ENCODE measurements at regions not wholly inside any gene's neighbourhood (a gene's known extent, or its start where the extent isn't known, plus 50 kb on each side); places are given as distances from the start of the nearest gene placed in this dataset.
"Not testable (repeated sequence)": the region's sequence is repeated elsewhere in the genome, so short reads cannot be mapped to it uniquely, and the experiment has no call there.

- peak; percentile 69 for DNase-seq (ENCODE audit: low read depth)
These were observed 187.3 kb downstream of the CAND1 start for GRCh38 chr12:67456431-67456901.

DNA sequence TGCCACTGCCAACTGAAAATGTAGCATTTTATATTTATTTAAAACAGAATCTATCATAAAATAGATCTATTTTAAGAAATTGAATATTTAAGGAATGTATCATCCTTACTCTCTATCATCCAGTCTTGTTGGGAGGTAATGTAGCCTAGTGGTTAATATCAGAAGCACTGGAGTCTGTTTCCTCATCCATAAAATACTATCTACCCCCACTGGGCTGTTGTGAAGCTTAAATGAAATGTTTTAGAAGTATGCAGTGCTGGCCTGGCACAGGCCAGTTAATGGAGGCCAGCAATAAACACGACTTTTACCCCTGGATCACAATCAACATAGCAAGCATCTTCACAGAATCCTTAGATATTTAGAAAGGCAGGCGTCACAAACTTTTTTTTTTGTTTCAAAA lies 188.0 kb downstream of the CAND1 start:
- DNase-seq (ENCODE audit: low read depth) = no peak

DNA sequence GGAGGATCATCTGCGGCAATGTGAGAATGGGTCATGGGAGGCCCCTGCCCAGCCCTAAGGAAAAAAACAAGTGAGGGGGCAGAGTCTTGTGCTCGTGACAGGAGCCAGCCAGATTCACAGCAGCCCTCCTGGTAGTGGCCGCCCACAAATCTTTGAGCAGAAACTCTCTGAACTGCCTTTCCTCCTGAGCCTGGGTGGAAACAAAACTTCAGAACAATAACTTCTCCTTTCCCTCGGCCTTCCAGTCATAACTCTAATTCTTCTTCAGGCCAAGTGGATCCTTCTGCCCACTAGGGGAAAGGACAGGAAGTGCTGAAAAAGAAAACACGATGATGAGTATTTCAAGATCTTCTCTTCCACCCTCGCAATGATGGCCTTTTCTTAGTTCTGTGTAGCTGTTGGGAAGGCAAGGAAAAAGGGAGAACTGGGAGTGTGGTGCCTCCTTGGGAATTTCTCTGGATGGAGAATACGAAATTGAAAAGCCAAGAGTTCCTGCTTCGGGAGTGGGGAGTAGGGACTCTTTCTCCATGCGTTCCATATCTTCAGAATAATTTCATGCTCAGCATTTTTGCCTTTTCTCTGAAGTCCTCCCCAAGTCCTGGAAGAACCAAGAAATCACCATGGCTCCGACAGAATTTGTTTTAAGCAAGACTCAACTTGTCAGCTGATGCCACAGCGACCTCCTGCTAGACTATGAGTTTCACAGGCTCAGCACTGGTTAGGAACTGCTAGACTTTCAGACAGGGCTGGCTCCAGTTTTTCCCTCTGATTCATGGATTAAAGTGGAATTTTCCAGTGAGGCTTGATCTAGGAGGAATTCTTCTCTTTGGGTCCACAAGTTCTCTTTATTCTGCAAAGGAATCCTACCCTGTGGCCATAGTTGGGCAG lies 188.9 kb downstream of the CAND1 start:
- no peak for DNase-seq (ENCODE audit: low read depth)

GRCh38 chr12:67459173-67459572 lies 189.4 kb upstream of the DYRK2 start:
- no peak for DNase-seq (ENCODE audit: low read depth)

GRCh38 chr12:67459578-67459977 lies 189.0 kb upstream of the DYRK2 start:
- DNase-seq (ENCODE audit: low read depth) = no peak

GRCh38 chr12:67460388-67460787 lies 188.2 kb upstream of the DYRK2 start:
- no peak for DNase-seq (ENCODE audit: low read depth)

- no peak for DNase-seq (ENCODE audit: low read depth)
These were observed 179.8 kb upstream of the DYRK2 start for GRCh38 chr12:67468549-67469245.

GRCh38 chr12:67469666-67470065 lies 178.9 kb upstream of the DYRK2 start:
- DNase-seq (ENCODE audit: low read depth) = no peak

DNA sequence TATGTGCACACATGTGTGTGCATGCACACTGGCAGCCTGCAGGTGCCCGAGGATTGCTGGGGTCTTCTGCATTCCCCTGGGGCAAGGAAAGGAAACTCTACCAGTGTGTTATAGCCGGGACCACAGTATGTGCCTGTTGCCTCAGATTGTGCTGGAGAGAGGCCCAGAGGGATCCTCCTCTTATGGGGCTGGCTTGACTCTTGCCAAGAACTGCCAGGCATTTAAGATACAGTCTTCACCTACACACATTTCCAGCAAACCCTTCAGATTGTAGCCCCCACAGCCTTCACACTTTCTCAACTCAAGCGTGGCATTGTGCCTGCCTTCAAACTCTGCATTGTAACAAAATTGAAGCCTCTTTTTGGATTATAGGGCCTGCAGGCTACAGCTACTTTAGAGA lies 176.7 kb upstream of the DYRK2 start:
- DNase-seq (ENCODE audit: low read depth) = no peak

DNA sequence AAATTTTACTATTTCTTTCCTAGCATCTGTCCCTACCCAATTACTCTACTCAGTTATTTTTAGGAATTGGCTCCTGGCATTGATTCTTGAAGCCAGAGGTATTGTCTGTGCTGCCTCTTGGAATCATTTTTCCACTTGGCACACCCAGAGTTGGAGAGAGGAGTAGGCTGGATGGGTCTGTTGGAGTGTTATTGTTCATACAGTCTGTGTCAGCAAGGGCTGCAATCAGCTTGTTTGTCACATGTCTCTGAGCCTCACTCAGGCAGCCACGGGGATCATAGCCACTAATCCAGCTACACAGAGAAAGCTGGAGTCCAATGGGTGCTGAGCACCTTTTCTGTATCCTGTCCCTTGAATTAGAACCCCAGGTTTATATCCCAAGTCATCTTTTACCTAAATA lies 176.0 kb upstream of the DYRK2 start:
- DNase-seq (ENCODE audit: low read depth) = no peak

DNA sequence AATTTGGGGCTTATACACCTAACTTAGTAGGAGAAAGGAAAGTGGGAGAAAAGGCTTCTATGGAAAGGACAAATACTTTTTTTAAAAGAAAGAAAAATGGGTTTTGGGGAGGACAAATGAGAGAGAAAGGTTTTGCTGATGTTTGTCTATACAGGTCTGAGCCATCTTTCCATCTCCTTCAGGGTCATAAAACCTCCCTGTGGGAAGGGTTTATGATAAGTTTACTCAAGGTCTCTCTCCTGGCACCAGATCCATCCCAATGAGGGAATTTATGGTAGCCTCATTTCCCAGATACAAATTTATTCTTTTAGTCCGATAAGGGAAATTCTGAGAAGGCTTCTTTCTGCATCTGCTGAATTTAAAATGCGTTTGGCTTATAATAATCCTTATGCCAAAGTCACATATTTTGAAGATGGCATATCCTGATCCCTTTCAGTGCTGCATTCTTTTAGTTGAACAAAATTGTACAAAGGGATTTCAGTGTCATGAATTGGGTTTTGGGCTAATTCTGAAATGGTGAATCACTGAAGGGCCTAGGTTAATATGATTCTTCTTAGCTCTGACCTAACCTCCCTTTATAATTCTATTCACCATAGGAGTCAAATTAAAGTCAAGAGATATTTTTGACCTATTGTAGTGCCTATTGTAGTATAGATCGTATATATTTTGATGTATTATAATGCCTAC lies 173.5 kb upstream of the DYRK2 start:
- DNase-seq (ENCODE audit: low read depth) = no peak

- DNase-seq (ENCODE audit: low read depth) = no peak
These were observed 172.8 kb upstream of the DYRK2 start for GRCh38 chr12:67475725-67476124.

GRCh38 chr12:67477681-67478265 lies 170.8 kb upstream of the DYRK2 start:
- DNase-seq (ENCODE audit: low read depth) = no peak

GRCh38 chr12:67482751-67483661 lies 165.5 kb upstream of the DYRK2 start:
- DNase-seq (ENCODE audit: low read depth) = peak; percentile 52

DNA sequence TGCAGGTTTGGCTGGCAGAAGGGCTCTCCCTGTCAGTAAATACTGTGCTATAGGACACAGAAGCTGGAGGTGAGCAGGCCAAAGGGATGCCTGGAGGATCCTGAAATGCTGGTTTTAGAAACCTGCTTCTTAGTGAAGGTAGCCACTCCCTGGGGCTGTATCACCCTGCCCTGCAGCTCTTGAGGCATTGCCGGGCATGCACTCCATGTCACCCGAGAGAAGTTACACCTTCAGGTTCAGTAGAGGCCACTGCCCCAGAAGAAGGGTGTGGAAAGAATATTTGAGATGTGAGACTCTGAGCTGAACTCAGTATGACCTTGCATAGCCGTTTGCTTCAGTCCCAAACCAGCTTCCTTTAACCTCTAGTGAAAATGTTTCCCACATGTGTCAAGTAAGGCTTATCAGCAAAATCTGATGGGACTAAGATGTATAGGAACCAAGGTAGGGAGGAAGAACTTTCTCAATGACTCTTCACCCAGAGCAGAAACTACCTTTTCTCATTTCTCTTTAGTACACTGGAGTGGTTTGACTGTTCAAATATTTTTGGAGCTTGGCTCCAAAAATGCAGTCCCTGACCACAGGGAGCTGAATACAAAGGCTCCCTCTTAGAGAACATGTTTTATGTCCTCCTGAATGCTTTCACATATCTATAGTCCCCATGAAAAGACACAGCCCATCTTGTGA lies 164.5 kb upstream of the DYRK2 start:
- DNase-seq (ENCODE audit: low read depth) = no peak

DNA sequence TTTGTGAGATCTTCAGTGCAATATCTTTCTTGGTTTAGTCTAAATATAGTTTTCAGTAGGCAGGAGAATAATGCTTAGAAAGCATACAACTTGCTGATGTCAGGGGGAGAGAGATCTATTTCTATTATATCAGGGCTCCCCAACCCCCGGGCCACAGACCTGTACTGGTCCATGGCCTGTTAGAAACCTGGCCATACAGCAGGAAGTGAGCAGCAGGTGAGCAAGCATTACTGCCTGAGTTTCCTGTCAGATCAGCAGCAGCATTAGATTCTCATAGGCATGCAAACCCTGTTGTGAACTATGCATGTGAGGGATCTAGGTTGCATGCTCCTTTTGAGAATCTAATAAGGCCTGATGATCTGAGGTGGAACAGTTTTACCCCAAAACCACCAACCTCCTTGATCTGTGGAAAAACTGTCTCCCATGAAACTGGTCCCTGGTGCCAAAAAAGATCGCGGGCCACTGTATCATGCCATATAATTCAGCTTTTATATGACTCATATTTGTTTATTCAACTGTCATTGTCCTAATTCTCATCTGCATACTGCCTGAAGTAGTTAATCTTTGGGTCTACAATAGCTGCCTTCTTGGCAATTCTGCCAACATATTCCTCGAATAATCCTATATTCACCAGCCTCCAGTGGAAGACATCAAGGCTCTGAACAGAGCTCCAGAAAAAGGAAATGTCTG lies 163.6 kb upstream of the DYRK2 start:
- no peak for DNase-seq (ENCODE audit: low read depth)

GRCh38 chr12:67486671-67487070 lies 161.9 kb upstream of the DYRK2 start:
- no peak for DNase-seq (ENCODE audit: low read depth)

DNA sequence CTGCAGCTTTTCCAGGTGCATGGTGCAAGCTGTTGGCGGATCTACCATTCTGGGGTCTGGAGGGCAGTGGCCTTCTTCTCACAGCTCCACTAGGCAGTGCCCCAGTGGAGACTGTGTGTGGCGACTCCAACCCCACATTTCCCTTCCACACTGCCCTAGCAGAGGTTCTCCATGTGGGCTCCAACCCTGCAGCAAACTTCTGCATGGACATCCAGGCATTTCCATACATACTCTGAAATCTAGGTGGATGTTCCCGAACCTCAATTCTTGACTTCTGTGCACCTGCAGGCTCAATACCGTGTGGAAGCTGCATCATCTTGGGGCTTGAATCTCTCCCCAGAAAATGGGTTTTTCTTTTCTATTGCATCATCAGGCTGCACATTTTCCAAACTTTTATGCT lies 160.2 kb upstream of the DYRK2 start:
- not testable (repeated sequence) for DNase-seq (ENCODE audit: low read depth)

DNA sequence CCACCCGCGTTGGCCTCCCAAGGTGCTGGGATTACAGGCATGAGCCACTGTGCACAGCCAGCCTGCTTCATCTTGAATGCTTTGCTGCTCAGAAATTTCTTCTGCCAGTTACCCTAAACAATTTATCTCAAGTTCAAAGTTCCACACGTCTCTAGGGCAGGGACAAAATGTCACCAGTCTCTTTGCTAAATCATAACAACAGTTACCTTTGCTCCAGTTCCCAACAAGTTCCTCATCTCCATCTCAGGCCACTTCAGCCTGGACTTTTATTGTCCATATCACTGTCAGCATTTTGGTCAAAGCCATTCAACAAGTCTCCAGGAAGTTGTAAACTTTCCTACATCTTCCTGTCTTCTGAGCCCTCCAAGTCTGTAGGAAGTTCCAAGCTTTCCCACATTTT lies 159.5 kb upstream of the DYRK2 start:
- no peak for DNase-seq (ENCODE audit: low read depth)

DNA sequence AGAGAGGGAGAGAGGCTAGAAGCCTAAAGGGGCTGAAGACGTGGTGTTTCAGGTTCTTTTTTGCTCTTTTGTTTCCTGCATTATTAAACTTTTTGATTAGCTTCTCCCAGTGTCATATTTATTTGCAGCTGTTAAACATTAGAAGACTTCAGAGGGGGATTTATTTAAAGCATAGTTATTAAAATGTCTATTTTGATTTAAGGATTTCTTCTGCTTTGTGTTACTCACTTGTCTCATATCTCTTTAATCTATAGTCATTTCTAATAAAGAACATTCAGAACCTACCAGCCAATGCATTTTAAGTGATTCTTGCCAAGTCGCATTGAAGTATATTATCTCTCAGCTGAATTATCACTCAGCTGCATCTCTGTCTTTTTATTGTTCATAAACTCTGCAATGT lies 152.0 kb upstream of the DYRK2 start:
- no peak for DNase-seq (ENCODE audit: low read depth)

All from iris pigment epithelial cell (primary cell).